ENCODE measurements at regions not wholly inside any gene's neighbourhood (a gene's known extent, or its start where the extent isn't known, plus 50 kb on each side); places are given as distances from the start of the nearest gene placed in this dataset.

GRCh38 chr9:27632254-27632653 is 59.0 kb upstream of the C9orf72 start:
- TF ChIP-seq CTCF (tag by site-specific recombination; IDR thresholded peaks at IDR 0.05) (no peak), PRDM4 (tag by site-specific recombination; IDR thresholded peaks at IDR 0.05) (no peak), ZNF670 (tag by site-specific recombination; IDR thresholded peaks at IDR 0.05; ENCODE audit: low read depth) (no peak), ZNF324 (tag by site-specific recombination; IDR thresholded peaks at IDR 0.05) (no peak), REST (tag by site-specific recombination; IDR thresholded peaks at IDR 0.05) (no peak)

Measured in HEK293 (cell line).